Memory B cell (primary cell): ENCODE measurements at regions not wholly inside any gene's neighbourhood (a gene's known extent, or its start where the extent isn't known, plus 50 kb on each side); places are given as distances from the start of the nearest gene placed in this dataset.
"Not testable (repeated sequence)": the region's sequence is repeated elsewhere in the genome, so short reads cannot be mapped to it uniquely, and the experiment has no call there.

Experiments
- ATAC-seq: fragments of 150-1000 bp; cut with Tn5 transposase; 2 replicates; pipeline ENCODE4 v1.10.0; 2021; ENCODE audit warnings: low read depth, mild to moderate bottlenecking, moderate library complexity
- DNase-seq, 2 donors: peaks; one replicate each; pipeline ENCODE4 v3.0.0; 2022; ENCODE audit warnings: low spot score in 2 of 2
- H3K27ac Mint-ChIP-seq: one replicate; pipeline ENCODE4 v1.8.0; 2022; ENCODE audit warnings: mild to moderate bottlenecking, moderate library complexity, mixed read lengths
- H3K27me3 Mint-ChIP-seq: one replicate; pipeline ENCODE4 v1.8.0; 2022; ENCODE audit warnings: mixed read lengths
- H3K36me3 Mint-ChIP-seq: one replicate; pipeline ENCODE4 v1.8.0; 2022; ENCODE audit warnings: mild to moderate bottlenecking, mixed read lengths
- H3K4me1 Mint-ChIP-seq: one replicate; pipeline ENCODE4 v1.8.0; 2022; ENCODE audit warnings: mixed read lengths
- H3K4me3 Mint-ChIP-seq: one replicate; pipeline ENCODE4 v1.8.0; 2022; ENCODE audit warnings: mild to moderate bottlenecking, moderate library complexity, mixed read lengths
- H3K9me3 Mint-ChIP-seq: one replicate; pipeline ENCODE4 v1.8.0; 2022; ENCODE audit warnings: mixed read lengths

DNA sequence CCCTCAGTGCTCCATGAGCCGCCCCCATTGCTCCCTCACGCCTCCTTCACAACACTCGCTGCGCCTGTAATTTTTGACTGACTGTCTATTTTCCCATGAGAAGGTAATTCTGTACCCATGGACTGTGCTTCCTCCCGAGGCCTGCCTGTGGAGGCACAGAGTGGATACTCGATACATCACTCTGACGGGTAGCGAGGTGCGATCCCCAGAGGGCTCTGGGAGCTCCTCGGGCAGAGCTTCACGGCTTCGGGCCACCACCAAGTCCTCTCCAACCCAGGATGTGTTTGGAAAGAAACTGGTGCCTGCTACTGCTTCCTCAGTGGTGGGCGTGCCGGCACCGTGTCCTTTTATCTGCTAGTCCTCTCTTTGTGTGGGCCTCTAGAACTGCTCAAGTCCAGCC lies 108.6 kb upstream of the DLG1 start:
- no peak for DNase-seq
- ATAC-seq: no peak
- Mint-ChIP-seq H3K4me1 (no peaks in the 10 kb centered on the region), H3K27ac (no peak overlapping the region), H3K4me3 (no peak overlapping the region), H3K36me3 (no peaks in the 10 kb centered on the region), H3K9me3 (peaks cover 1% of the 10 kb centered on the region), H3K27me3 (peaks cover 12% of the 10 kb centered on the region)

GRCh38 chr3:197406266-197406665 lies 107.9 kb upstream of the DLG1 start:
- no peaks in the 10 kb centered on the region for H3K4me1 Mint-ChIP-seq
- no peak for ATAC-seq
- no peaks in the 10 kb centered on the region for H3K36me3 Mint-ChIP-seq
- no peaks in the 10 kb centered on the region for H3K9me3 Mint-ChIP-seq
- DNase-seq: no peak
- no peak overlapping the region for H3K27ac Mint-ChIP-seq
- H3K4me3 Mint-ChIP-seq: no peak overlapping the region
- peaks cover 12% of the 10 kb centered on the region for H3K27me3 Mint-ChIP-seq

DNA sequence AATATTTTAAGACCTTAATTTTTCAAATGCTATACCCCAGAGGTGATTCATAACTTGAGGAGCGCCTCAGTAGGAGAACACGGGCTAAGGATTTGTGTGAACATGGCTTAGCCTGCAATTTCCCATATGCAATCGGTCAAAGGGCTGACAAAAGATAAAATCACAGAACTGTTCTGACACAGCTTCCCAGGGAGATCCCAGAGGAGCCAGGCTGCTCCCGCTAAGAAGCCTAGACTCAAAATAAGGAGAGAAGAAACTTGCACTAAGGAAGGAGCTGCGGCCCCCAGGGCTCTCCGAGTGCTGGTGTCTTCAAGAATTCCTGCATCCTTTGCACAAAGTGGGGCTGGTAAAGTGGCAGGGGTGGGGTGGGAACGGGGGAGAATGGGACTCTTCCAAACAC lies 106.3 kb upstream of the DLG1 start:
- H3K36me3 Mint-ChIP-seq: no peaks in the 10 kb centered on the region
- no peaks in the 10 kb centered on the region for H3K4me1 Mint-ChIP-seq
- H3K27me3 Mint-ChIP-seq: peaks cover 9% of the 10 kb centered on the region
- no peak overlapping the region for H3K4me3 Mint-ChIP-seq
- no peak overlapping the region for H3K27ac Mint-ChIP-seq
- H3K9me3 Mint-ChIP-seq: no peaks in the 10 kb centered on the region
- ATAC-seq (no peak), DNase-seq (no peak)

DNA sequence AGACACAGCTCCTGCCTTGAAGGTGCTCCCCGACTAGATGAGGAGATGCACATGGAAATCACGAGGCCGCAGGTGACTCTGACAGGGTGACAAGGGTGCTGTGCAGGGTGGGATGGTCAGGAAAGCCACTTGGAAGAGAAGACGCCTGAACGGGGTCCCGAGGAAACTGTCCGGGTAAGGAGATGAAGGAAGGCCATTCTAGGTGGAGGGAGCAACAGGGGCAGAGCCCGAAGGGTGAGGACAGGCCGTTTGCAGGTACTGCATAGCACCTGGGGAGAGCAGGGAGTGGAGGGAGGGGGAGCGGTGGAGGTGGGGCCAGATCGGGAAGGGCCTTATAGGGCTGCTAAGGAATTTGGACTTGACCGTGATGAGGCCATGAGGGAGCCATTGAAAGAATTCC lies 105.6 kb upstream of the DLG1 start:
- DNase-seq: no peak
- no peaks in the 10 kb centered on the region for H3K36me3 Mint-ChIP-seq
- ATAC-seq: no peak
- peaks cover 9% of the 10 kb centered on the region for H3K27me3 Mint-ChIP-seq
- H3K9me3 Mint-ChIP-seq: no peaks in the 10 kb centered on the region
- no peak overlapping the region for H3K4me3 Mint-ChIP-seq
- H3K27ac Mint-ChIP-seq: no peak overlapping the region
- no peaks in the 10 kb centered on the region for H3K4me1 Mint-ChIP-seq

- not testable (repeated sequence) for DNase-seq, ATAC-seq, H3K4me3 Mint-ChIP-seq, H3K36me3 Mint-ChIP-seq, H3K27ac Mint-ChIP-seq, H3K4me1 Mint-ChIP-seq, H3K9me3 Mint-ChIP-seq
- peaks cover 12% of the 10 kb centered on the region for H3K27me3 Mint-ChIP-seq
These were observed 104.0 kb upstream of the DLG1 start for GRCh38 chr3:197402401-197402800.

DNA sequence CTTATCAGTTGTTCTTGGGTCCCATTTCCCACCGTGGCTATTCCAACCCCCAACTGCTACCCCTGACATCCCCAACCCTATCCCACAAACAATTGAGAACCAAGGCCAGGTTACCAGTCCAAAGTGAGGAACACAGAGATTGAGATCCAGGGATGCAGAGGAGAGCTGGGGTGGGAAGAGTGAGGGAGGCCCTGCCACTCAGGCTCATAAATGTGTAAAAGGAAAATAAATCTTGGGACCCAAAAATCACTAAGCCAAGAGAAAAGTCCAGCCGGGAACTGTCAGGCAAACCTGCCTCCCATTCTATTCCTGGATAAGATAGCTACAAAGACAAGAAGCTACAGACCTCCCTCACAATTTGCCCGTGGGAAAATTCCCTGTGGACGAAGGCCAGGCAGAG lies 101.1 kb upstream of the DLG1 start:
- no peak overlapping the region for H3K27ac Mint-ChIP-seq
- no peak overlapping the region for H3K4me3 Mint-ChIP-seq
- H3K36me3 Mint-ChIP-seq: no peaks in the 10 kb centered on the region
- DNase-seq (no peak), ATAC-seq (no peak)
- H3K4me1 Mint-ChIP-seq: no peaks in the 10 kb centered on the region
- peaks cover 17% of the 10 kb centered on the region for H3K27me3 Mint-ChIP-seq
- no peaks in the 10 kb centered on the region for H3K9me3 Mint-ChIP-seq

DNA sequence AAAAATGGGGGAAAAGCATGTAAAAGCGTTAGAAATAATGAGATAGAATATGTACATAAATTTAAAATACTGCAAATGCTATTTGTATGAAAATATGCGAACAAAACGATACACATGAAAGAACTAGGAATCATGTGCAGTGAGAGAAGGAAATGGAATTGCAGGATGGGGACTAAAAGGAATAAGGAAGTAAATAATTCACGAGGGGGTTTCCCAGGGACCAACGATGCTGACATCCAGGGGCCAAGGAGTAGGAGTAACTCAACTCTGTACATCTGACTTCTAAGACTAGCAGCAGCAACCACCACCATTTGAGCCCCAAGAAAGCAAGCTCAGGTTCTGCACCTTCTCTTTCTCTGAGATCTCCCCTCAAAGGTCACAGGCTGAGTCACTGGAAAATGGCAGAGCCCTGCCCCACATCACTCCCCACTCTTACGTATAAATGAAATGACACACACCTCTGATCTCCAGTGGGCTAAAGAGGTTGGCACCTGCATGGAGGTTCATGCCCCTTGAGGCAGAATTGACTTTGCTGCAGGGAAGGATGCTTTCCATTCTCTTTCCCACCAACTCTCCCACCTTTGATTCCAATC lies 100.0 kb upstream of the DLG1 start:
- Mint-ChIP-seq H3K36me3 (no peaks in the 10 kb centered on the region), H3K4me3 (no peak overlapping the region), H3K27me3 (peaks cover 16% of the 10 kb centered on the region), H3K9me3 (no peaks in the 10 kb centered on the region), H3K4me1 (peaks cover 3% of the 10 kb centered on the region), H3K27ac (no peak overlapping the region)
- DNase-seq (no peak), ATAC-seq (no peak)

DNA sequence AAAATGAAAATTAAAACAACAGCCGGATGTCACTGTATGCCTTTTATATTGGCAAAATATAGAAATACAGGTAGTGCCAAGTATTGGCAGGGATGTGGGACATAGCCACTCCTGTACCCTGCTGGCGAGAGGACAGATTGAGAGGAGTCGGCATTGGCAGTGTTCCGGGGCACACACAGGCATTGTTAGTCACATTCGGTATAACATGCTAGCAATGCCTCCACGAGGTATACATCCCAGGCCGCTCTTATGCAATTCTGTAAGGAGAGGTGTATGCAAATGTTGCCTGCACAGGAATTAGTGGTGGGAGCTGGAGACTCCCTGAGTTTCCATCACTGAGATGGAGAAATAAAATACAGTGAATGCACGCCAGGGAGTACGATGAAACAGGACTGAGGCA lies 99.4 kb upstream of the DLG1 start:
- Mint-ChIP-seq H3K27ac (no peak overlapping the region), H3K27me3 (peaks cover 16% of the 10 kb centered on the region), H3K4me3 (no peak overlapping the region), H3K36me3 (no peaks in the 10 kb centered on the region), H3K9me3 (no peaks in the 10 kb centered on the region), H3K4me1 (peaks cover 3% of the 10 kb centered on the region)
- no peak for ATAC-seq
- DNase-seq: no peak

GRCh38 chr3:197394464-197395321 lies 96.3 kb upstream of the DLG1 start:
- Mint-ChIP-seq H3K27ac (no peak overlapping the region), H3K36me3 (no peaks in the 10 kb centered on the region), H3K4me1 (peaks cover 3% of the 10 kb centered on the region), H3K27me3 (peaks cover 14% of the 10 kb centered on the region), H3K9me3 (no peaks in the 10 kb centered on the region), H3K4me3 (no peak overlapping the region)
- peak; percentile 93 for ATAC-seq
- no peak for DNase-seq

DNA sequence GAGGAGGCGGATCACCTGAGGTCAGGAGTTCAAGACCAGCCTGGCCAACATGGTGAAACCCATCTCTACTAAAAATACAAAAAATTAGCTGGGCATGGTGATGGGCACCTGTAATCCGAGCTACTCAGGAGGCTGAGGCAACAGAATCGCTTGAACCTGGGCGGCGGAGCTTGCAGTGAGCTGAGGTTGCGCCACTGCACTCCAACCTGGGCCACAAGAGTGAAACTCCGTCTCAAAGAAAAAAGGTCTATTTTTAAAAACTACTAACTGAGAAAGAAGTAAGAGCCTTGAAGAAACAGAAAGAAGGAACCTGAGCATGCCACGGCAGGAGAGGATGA lies 95.7 kb upstream of the DLG1 start:
- ATAC-seq: peak; percentile 5
- H3K36me3 Mint-ChIP-seq, H3K4me3 Mint-ChIP-seq: not testable (repeated sequence)

GRCh38 chr3:197393711-197394110 lies 95.3 kb upstream of the DLG1 start:
- H3K27me3 Mint-ChIP-seq: peaks cover 14% of the 10 kb centered on the region
- H3K27ac Mint-ChIP-seq: no peak overlapping the region
- H3K4me1 Mint-ChIP-seq: peaks cover 3% of the 10 kb centered on the region
- no peaks in the 10 kb centered on the region for H3K36me3 Mint-ChIP-seq
- no peaks in the 10 kb centered on the region for H3K9me3 Mint-ChIP-seq
- DNase-seq (no peak), ATAC-seq (no peak)
- no peak overlapping the region for H3K4me3 Mint-ChIP-seq

More for the DNA sequence above, 95.7 kb upstream of the DLG1 start:
- not testable (repeated sequence) for H3K4me1 Mint-ChIP-seq, DNase-seq, H3K27ac Mint-ChIP-seq, H3K9me3 Mint-ChIP-seq
- peaks cover 14% of the 10 kb centered on the region for H3K27me3 Mint-ChIP-seq

- Mint-ChIP-seq H3K27me3 (peaks cover 13% of the 10 kb centered on the region), H3K27ac (no peak overlapping the region), H3K36me3 (no peaks in the 10 kb centered on the region), H3K4me3 (no peak overlapping the region), H3K9me3 (no peaks in the 10 kb centered on the region), H3K4me1 (peaks cover 3% of the 10 kb centered on the region)
- ATAC-seq (no peak), DNase-seq (no peak)
These were observed 94.5 kb upstream of the DLG1 start for GRCh38 chr3:197392961-197393360.

DNA sequence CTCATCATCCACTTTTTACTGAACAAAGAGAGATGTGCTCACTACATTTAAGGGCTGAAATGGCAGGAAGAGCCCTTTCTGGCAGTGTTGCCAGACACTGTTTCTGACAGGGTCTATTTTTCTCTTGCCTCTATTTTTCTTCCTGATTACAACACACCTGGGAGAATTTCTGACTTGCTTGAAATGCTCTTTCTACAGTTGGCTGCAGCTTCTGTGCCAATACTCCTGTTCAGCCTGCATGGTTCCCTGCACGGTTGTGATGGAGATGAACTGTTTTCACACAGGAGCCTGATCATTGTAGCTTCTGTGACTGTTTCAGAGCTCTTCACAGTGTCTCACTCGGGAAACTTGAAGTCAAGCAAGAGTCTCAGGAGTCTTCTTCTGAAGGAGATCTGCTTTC lies 83.0 kb upstream of the DLG1 start:
- Mint-ChIP-seq H3K4me3 (no peak overlapping the region), H3K9me3 (no peaks in the 10 kb centered on the region), H3K36me3 (no peaks in the 10 kb centered on the region), H3K4me1 (peaks cover 2% of the 10 kb centered on the region), H3K27me3 (peaks cover 6% of the 10 kb centered on the region), H3K27ac (no peak overlapping the region)
- no peak for DNase-seq
- ATAC-seq: no peak

- Mint-ChIP-seq H3K9me3 (no peaks in the 10 kb centered on the region), H3K27ac (no peak overlapping the region), H3K27me3 (peaks cover 6% of the 10 kb centered on the region), H3K36me3 (no peaks in the 10 kb centered on the region), H3K4me3 (no peak overlapping the region), H3K4me1 (peaks cover 2% of the 10 kb centered on the region)
- ATAC-seq: no peak
- no peak for DNase-seq
These were observed 82.4 kb upstream of the DLG1 start for GRCh38 chr3:197380786-197381185.
